ENCODE measurements at regions not wholly inside any gene's neighbourhood (a gene's known extent, or its start where the extent isn't known, plus 50 kb on each side); places are given as distances from the start of the nearest gene placed in this dataset.
"Not testable (repeated sequence)": the region's sequence is repeated elsewhere in the genome, so short reads cannot be mapped to it uniquely, and the experiment has no call there.

DNA sequence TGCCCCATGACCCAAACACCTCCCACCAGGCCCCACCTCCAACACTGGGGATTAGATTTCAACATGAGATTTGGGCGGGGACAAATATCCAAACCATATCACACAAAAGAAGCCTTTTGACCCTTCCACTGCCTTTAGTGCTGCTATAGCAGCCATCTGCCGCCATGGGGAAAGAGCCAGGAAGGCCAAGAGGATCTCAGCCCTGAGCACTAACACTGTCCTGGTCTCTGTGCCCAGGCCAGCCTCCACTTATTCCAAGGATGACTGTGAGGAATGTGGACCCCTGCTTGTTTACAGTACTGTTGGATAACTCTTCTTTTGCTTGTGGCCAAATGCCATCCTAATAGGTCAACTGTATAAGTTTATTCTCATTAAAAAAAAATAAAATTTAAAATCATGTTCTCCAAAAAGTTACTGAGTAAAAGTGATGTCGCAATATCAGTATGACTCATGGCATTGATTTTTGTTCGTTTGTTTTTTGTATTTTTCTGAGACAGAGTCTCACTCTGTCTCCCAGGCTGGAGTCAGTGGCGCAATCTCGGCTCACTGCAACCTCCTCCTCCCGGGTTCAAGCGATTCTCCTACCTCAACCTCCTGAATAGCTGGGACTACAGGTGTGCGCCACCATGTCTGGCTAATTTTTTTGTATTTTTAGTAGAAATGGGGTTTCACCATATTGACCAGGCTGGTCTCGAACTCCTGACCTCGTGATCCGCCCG is 166.4 kb downstream of the NDUFA12 start:
- not testable (repeated sequence) for TF ChIP-seq TAF1, RAD21 (IDR thresholded peaks at IDR 0.05; ENCODE audit: low read depth)
- peak; percentile 85 for TF ChIP-seq CEBPB (IDR thresholded peaks at IDR 0.05)
- TF ChIP-seq, protein P1, sequence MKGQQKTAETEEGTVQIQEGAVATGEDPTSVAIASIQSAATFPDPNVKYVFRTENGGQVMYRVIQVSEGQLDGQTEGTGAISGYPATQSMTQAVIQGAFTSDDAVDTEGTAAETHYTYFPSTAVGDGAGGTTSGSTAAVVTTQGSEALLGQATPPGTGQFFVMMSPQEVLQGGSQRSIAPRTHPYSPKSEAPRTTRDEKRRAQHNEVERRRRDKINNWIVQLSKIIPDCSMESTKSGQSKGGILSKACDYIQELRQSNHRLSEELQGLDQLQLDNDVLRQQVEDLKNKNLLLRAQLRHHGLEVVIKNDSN (IDR thresholded peaks at IDR 0.05), result not testable (repeated sequence)
- TF ChIP-seq, protein P2, sequence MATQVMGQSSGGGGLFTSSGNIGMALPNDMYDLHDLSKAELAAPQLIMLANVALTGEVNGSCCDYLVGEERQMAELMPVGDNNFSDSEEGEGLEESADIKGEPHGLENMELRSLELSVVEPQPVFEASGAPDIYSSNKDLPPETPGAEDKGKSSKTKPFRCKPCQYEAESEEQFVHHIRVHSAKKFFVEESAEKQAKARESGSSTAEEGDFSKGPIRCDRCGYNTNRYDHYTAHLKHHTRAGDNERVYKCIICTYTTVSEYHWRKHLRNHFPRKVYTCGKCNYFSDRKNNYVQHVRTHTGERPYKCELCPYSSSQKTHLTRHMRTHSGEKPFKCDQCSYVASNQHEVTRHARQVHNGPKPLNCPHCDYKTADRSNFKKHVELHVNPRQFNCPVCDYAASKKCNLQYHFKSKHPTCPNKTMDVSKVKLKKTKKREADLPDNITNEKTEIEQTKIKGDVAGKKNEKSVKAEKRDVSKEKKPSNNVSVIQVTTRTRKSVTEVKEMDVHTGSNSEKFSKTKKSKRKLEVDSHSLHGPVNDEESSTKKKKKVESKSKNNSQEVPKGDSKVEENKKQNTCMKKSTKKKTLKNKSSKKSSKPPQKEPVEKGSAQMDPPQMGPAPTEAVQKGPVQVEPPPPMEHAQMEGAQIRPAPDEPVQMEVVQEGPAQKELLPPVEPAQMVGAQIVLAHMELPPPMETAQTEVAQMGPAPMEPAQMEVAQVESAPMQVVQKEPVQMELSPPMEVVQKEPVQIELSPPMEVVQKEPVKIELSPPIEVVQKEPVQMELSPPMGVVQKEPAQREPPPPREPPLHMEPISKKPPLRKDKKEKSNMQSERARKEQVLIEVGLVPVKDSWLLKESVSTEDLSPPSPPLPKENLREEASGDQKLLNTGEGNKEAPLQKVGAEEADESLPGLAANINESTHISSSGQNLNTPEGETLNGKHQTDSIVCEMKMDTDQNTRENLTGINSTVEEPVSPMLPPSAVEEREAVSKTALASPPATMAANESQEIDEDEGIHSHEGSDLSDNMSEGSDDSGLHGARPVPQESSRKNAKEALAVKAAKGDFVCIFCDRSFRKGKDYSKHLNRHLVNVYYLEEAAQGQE (IDR thresholded peaks at IDR 0.05; ENCODE audit: low read depth), result not testable (repeated sequence)

Measured in Ishikawa (cell line).